Ectodermal cell (in vitro differentiated cells): ENCODE measurements at regions not wholly inside any gene's neighbourhood (a gene's known extent, or its start where the extent isn't known, plus 50 kb on each side); places are given as distances from the start of the nearest gene placed in this dataset.
"Not testable (repeated sequence)": the region's sequence is repeated elsewhere in the genome, so short reads cannot be mapped to it uniquely, and the experiment has no call there.

Source experiments
- H3K27ac ChIP-seq: 2 replicates; pipeline ENCODE4 v1.7.0; 2013; ENCODE audit warnings: mild to moderate bottlenecking, low read depth, low read length; ENCODE audit not compliant: insufficient read depth, poor library complexity, severe bottlenecking
- H3K27me3 ChIP-seq: 2 replicates; pipeline ENCODE4 v1.7.0; 2013; ENCODE audit warnings: mild to moderate bottlenecking, low read length; ENCODE audit not compliant: insufficient read depth, control insufficient read depth, poor library complexity, severe bottlenecking
- H3K36me3 ChIP-seq: one replicate; pipeline ENCODE4 v1.7.0; 2013; ENCODE audit warnings: low read length; ENCODE audit not compliant: control insufficient read depth, insufficient read depth
- H3K4me1 ChIP-seq: one replicate; pipeline ENCODE4 v1.7.0; 2013; ENCODE audit warnings: low read length; ENCODE audit not compliant: control insufficient read depth, insufficient read depth
- H3K4me3 ChIP-seq: 2 replicates; pipeline ENCODE4 v1.7.0; 2013; ENCODE audit warnings: low read depth, low read length, control low read depth; ENCODE audit not compliant: insufficient read depth
- H3K9me3 ChIP-seq: 2 replicates; pipeline ENCODE4 v1.7.0; 2013; ENCODE audit warnings: mild to moderate bottlenecking, low read length, moderate library complexity; ENCODE audit not compliant: control insufficient read depth
- WGBS, 2 experiments: methylation state at CpG; one replicate each; pipeline ENCODE4 v1.1.7; 2013; ENCODE audit warnings: missing lambda C conversion rate in 2 of 2; 5-methylcytosine and 5-hydroxymethylcytosine counted together

GRCh38 chr18:39325973-39326372 lies 1760.4 kb upstream of the CELF4 start:
- no peaks in the 10 kb centered on the region for H3K4me1 ChIP-seq
- no peak overlapping the region for H3K4me3 ChIP-seq
- no peaks in the 10 kb centered on the region for H3K9me3 ChIP-seq
- no peaks in the 10 kb centered on the region for H3K27me3 ChIP-seq
- H3K36me3 ChIP-seq = no peaks in the 10 kb centered on the region
- no peak overlapping the region for H3K27ac ChIP-seq
- 81 to 100% methylated on average over 1 of the region's 1 CpG for WGBS, 2 experiments

DNA sequence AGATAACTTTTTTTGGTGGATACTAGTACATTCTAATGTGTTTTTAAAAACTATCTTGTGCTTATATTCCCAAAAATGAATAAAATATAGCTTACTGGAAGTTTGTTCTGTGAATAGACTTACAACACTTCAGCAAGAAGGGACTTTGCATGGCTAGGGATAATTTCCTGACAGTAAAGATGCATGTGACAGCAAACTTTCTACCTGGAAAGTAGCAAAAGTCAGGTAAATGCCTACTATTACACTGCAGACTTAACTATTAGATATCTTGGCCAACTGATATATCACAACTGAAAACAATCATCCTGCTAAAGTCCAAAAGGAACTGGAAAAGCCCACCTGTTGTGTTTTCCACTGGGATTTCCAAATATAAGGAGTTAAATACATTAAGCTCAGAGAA lies 1753.5 kb upstream of the CELF4 start:
- Histone ChIP-seq H3K9me3 (no peaks in the 10 kb centered on the region), H3K36me3 (no peaks in the 10 kb centered on the region), H3K27me3 (no peaks in the 10 kb centered on the region), H3K4me1 (no peaks in the 10 kb centered on the region), H3K27ac (no peak overlapping the region), H3K4me3 (no peak overlapping the region)

DNA sequence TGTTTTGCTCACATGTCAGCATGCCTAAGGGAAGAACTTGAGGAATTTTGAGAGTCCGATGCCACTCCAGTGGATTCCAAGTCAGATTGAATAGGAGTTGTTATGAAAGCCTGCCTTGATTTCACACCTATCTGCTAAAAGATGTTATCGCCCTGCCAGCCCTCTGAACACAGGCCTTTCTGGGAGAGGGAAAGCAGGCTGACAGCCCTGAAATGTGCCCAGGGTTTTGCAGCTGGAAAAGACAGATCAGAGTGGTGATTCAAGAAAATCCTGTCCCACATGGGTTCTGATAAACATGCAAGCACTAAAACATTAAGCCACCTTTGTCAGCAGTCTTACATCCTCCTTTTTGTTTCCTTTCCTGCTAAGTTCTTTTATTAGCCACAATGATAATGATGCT lies 1752.9 kb upstream of the CELF4 start:
- 84 to 96% methylated on average over 2 of the region's 2 CpGs for WGBS, 2 experiments
- Histone ChIP-seq H3K27ac (no peak overlapping the region), H3K36me3 (no peaks in the 10 kb centered on the region), H3K4me3 (no peak overlapping the region), H3K4me1 (no peaks in the 10 kb centered on the region), H3K9me3 (no peaks in the 10 kb centered on the region), H3K27me3 (no peaks in the 10 kb centered on the region)

- Histone ChIP-seq H3K9me3 (no peaks in the 10 kb centered on the region), H3K4me1 (no peaks in the 10 kb centered on the region), H3K27ac (no peak overlapping the region), H3K4me3 (no peak overlapping the region), H3K27me3 (no peaks in the 10 kb centered on the region), H3K36me3 (no peaks in the 10 kb centered on the region)
- WGBS, 2 experiments = 89 to 96% methylated on average over 3 of the region's 3 CpGs
Observed at GRCh38 chr18:39318008-39318407, 1752.4 kb upstream of the CELF4 start.

GRCh38 chr18:39314595-39314994 lies 1749.0 kb upstream of the CELF4 start:
- Histone ChIP-seq H3K36me3 (no peaks in the 10 kb centered on the region), H3K27ac (no peak overlapping the region), H3K4me3 (no peak overlapping the region), H3K4me1 (no peaks in the 10 kb centered on the region), H3K9me3 (no peaks in the 10 kb centered on the region), H3K27me3 (no peaks in the 10 kb centered on the region)
- WGBS, 2 experiments = 96 to 97% methylated on average over 2 of the region's 2 CpGs

GRCh38 chr18:39313992-39314391 lies 1748.4 kb upstream of the CELF4 start:
- no peak overlapping the region for H3K4me3 ChIP-seq
- WGBS, 2 experiments = 100% methylated on average over 1 of the region's 4 CpGs; no CpG with 5 or more reads in 1 of the 2 experiments
- no peak overlapping the region for H3K27ac ChIP-seq
- no peaks in the 10 kb centered on the region for H3K27me3 ChIP-seq
- H3K36me3 ChIP-seq = no peaks in the 10 kb centered on the region
- no peaks in the 10 kb centered on the region for H3K4me1 ChIP-seq
- H3K9me3 ChIP-seq = no peaks in the 10 kb centered on the region

DNA sequence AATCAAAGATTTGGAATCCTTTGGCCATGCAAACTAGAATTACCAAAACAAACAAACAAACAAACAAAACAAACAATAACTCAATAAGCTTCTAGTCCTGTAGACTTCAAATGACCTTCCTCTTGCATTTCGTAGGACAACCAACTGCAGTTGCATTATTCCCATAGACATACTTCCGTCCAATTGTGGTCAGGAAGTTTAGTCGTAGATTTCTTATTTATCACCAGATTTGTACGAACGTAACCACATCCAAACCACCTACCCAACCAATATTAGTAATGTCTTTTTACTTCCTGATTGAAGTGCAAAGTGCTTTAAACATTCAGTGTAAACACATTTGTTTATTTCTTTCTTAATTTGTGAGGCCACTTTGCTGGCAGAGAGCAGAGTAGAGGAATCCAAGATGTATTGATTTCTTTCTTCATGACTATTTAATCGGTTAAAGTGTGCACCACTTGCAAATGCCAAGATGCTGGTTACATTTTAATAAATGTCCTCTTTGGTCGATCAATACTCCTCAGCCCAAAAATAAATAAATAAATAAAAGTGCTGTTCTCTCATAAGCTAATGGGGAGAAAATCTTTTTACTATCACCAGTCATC lies 1745.6 kb upstream of the CELF4 start:
- Histone ChIP-seq H3K9me3 (no peaks in the 10 kb centered on the region), H3K27me3 (no peaks in the 10 kb centered on the region), H3K36me3 (no peaks in the 10 kb centered on the region), H3K4me1 (no peaks in the 10 kb centered on the region), H3K4me3 (no peak overlapping the region), H3K27ac (no peak overlapping the region)
- 91 to 98% methylated on average over 5 of the region's 7 CpGs for WGBS, 2 experiments

- not testable (repeated sequence) for H3K4me3 ChIP-seq, H3K36me3 ChIP-seq, H3K4me1 ChIP-seq, H3K9me3 ChIP-seq, H3K27me3 ChIP-seq, H3K27ac ChIP-seq
- 96% methylated on average over 36 of the region's 36 CpGs for whole genome bisulfite sequencing, 2 experiments
Observed at GRCh38 chr18:39308931-39309521, 1743.4 kb upstream of the CELF4 start.

DNA sequence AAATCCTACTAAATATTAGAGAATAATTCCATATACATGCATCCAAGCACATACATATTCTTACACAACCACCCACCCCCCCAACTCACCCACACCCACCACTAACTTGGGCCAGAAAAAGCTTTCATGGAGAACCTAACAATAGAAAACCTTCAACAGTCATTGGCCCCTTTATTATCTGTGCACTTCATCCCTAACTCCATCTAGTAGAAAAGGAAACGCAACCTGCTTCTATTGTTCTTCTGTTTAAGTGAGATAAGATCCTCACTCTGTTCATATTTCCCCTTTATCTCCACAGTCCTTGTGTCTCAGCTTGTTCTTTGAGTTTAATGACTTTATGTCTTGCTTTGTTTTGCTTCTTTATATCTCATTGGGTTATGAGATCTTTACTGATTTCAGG lies 1740.2 kb upstream of the CELF4 start:
- Histone ChIP-seq H3K36me3 (no peaks in the 10 kb centered on the region), H3K27me3 (no peaks in the 10 kb centered on the region), H3K9me3 (no peaks in the 10 kb centered on the region), H3K4me1 (no peaks in the 10 kb centered on the region), H3K4me3 (no peak overlapping the region), H3K27ac (no peak overlapping the region)
- WGBS, 2 experiments = 96 to 100% methylated on average over 1 of the region's 1 CpG

- Histone ChIP-seq H3K4me3 (no peak overlapping the region), H3K27ac (no peak overlapping the region), H3K9me3 (no peaks in the 10 kb centered on the region), H3K36me3 (no peaks in the 10 kb centered on the region), H3K27me3 (no peaks in the 10 kb centered on the region), H3K4me1 (no peaks in the 10 kb centered on the region)
Observed at GRCh38 chr18:39302481-39302880, 1736.9 kb upstream of the CELF4 start.

GRCh38 chr18:39299152-39299551 lies 1733.6 kb upstream of the CELF4 start:
- 91 to 95% methylated on average over 4 of the region's 4 CpGs for WGBS, 2 experiments
- H3K4me1 ChIP-seq = no peaks in the 10 kb centered on the region
- no peaks in the 10 kb centered on the region for H3K27me3 ChIP-seq
- H3K27ac ChIP-seq = no peak overlapping the region
- no peaks in the 10 kb centered on the region for H3K36me3 ChIP-seq
- no peaks in the 10 kb centered on the region for H3K9me3 ChIP-seq
- H3K4me3 ChIP-seq = no peak overlapping the region
